Caco-2 (cell line): ENCODE measurements at regions not wholly inside any gene's neighbourhood (a gene's known extent, or its start where the extent isn't known, plus 50 kb on each side); places are given as distances from the start of the nearest gene placed in this dataset.

Experiments
- BruUV-seq: library from RNA; stranded (reverse); fragments of 400-500 nt; replicated peaks from 2 replicates; lab custom pipeline; 2021; lab: Mats Ljungman, UMichigan
- CTCF ChIA-PET: fragments of 300-600 bp; sonication (Branson Sonifier 250); formaldehyde crosslinking; loops from one replicate; lab custom pipeline; 2022; ENCODE audit warnings: antibody characterized with exemption; lab: Charles Lee
- POLR2A ChIA-PET: fragments of 300-600 bp; sonication (Branson Sonifier 250); formaldehyde crosslinking; loops from one replicate; lab custom pipeline; 2022; ENCODE audit warnings: antibody characterized with exemption; lab: Charles Lee
- DNase-seq, 2 experiments: peaks; one replicate each; pipeline versions ENCODE4 v3.0.0 to v3.0.0-alpha.2; 2020 to 2022
- H3K27me3 ChIP-seq: replicated peaks from 2 replicates; pipeline ENCODE4 v1.6.0; 2011; ENCODE audit warnings: low read length; ENCODE audit not compliant: control insufficient read depth, insufficient read depth
- H3K36me3 ChIP-seq: 2 replicates; pipeline ENCODE4 v1.5.1; 2011; ENCODE audit warnings: low read length; ENCODE audit not compliant: control insufficient read depth, insufficient read depth
- H3K4me1 ChIP-seq: fragments of 250-450 bp; sonication (Bioruptor Pico); 2 replicates; pipeline ENCODE4 v1.5.1; 2020; ENCODE audit warnings: mild to moderate bottlenecking
- H3K4me3 ChIP-seq: 2 replicates; pipeline ENCODE4 v1.5.1; 2011; ENCODE audit warnings: low read depth, mild to moderate bottlenecking, control low read depth, low read length
- H3K9me3 ChIP-seq: fragments of 250-450 bp; sonication (Bioruptor Pico); 2 replicates; pipeline ENCODE4 v1.5.1; 2020; ENCODE audit warnings: mild to moderate bottlenecking, moderate library complexity
- H3K27ac Mint-ChIP-seq: one replicate; pipeline ENCODE4 v1.8.0; 2022; ENCODE audit warnings: mixed read lengths; ENCODE audit not compliant: unreplicated experiment
- H3K27me3 Mint-ChIP-seq: one replicate; pipeline ENCODE4 v1.8.0; 2022; ENCODE audit warnings: mixed read lengths; ENCODE audit not compliant: insufficient read depth, unreplicated experiment
- H3K36me3 Mint-ChIP-seq: one replicate; pipeline ENCODE4 v1.8.0; 2022; ENCODE audit warnings: mild to moderate bottlenecking, mixed read lengths; ENCODE audit not compliant: insufficient read depth, unreplicated experiment
- H3K4me1 Mint-ChIP-seq: one replicate; pipeline ENCODE4 v1.8.0; 2022; ENCODE audit warnings: low read depth, mixed read lengths; ENCODE audit not compliant: unreplicated experiment
- H3K4me3 Mint-ChIP-seq: one replicate; pipeline ENCODE4 v1.8.0; 2022; ENCODE audit warnings: mild to moderate bottlenecking, moderate library complexity, mixed read lengths; ENCODE audit not compliant: unreplicated experiment
- H3K9me3 Mint-ChIP-seq: one replicate; pipeline ENCODE4 v1.8.0; 2022; ENCODE audit warnings: mixed read lengths; ENCODE audit not compliant: unreplicated experiment
- CTCF ChIP-seq, 2 experiments: fragments of 200-600 bp in 1 of 2; IDR thresholded peaks; 1 replicate in 1 of 2; 2 replicates in 1 of 2; pipeline versions ENCODE4 v1.5.1 to v1.8.0; 2011 to 2022; ENCODE audit warnings: antibody characterized with exemption in 1 of 2, control low read depth in 1 of 2, inconsistent platforms in 1 of 2, low read depth in 1 of 2, low read length in 1 of 2, mild to moderate bottlenecking in 1 of 2, moderate library complexity in 1 of 2; ENCODE audit not compliant: insufficient read depth in 1 of 2, severe bottlenecking in 1 of 2, unreplicated experiment in 1 of 2
- intact Hi-C: fragments of 100-400 bp; cut with micrococcal nuclease; formaldehyde crosslinking; loops from one replicate; pipeline ENCODE4 v1.10.0; 2022; ENCODE audit not compliant: unreplicated experiment

- Histone ChIP-seq H3K36me3 (no peaks in the 10 kb centered on the region), H3K27me3 (no peaks in the 10 kb centered on the region), H3K9me3 (no peaks in the 10 kb centered on the region), H3K4me1 (no peaks in the 10 kb centered on the region), H3K4me3 (no peak overlapping the region)
- H3K27me3 Mint-ChIP-seq: peaks cover 5% of the 10 kb centered on the region
- ChIA-PET CTCF (no interaction called here), POLR2A (no interaction called here)
- no peak overlapping the region for H3K27ac Mint-ChIP-seq
- TF ChIP-seq CTCF (IDR thresholded peaks at IDR 0.05; ENCODE audit: insufficient read depth in 1 of 2, low read depth in 1 of 2, low read length in 1 of 2, severe bottlenecking in 1 of 2, unreplicated experiment in 1 of 2): no peak
- no peaks in the 10 kb centered on the region for H3K4me1 Mint-ChIP-seq
- no peak for DNase-seq
- H3K4me3 Mint-ChIP-seq: no peak overlapping the region
- intact Hi-C loops: no loop called here
- no peaks in the 10 kb centered on the region for H3K36me3 Mint-ChIP-seq
- H3K9me3 Mint-ChIP-seq: no peaks in the 10 kb centered on the region
- BruUV-seq: no TSS peak
These were observed 134.8 kb downstream of the TMEM26 start for GRCh38 chr10:61318429-61318828.

- Histone ChIP-seq H3K9me3 (no peaks in the 10 kb centered on the region), H3K36me3 (no peaks in the 10 kb centered on the region), H3K4me3 (no peak overlapping the region), H3K27me3 (no peaks in the 10 kb centered on the region), H3K4me1 (no peaks in the 10 kb centered on the region)
- TF ChIP-seq CTCF (IDR thresholded peaks at IDR 0.05; ENCODE audit: insufficient read depth in 1 of 2, low read depth in 1 of 2, low read length in 1 of 2, severe bottlenecking in 1 of 2, unreplicated experiment in 1 of 2): no peak
- H3K27ac Mint-ChIP-seq: no peak overlapping the region
- no peak overlapping the region for H3K4me3 Mint-ChIP-seq
- DNase-seq: no peak
- POLR2A ChIA-PET: interaction anchor here (0.6 kb wide), 1 partner anchor 122 kb away, joined by 5 read pairs; no protein-coding TSS in a partner anchor
- CTCF ChIA-PET: no interaction called here
- intact Hi-C loops: no loop called here
- H3K9me3 Mint-ChIP-seq: no peaks in the 10 kb centered on the region
- peaks cover 3% of the 10 kb centered on the region for H3K27me3 Mint-ChIP-seq
- H3K4me1 Mint-ChIP-seq: no peaks in the 10 kb centered on the region
- no peaks in the 10 kb centered on the region for H3K36me3 Mint-ChIP-seq
- BruUV-seq: no TSS peak
These were observed 135.5 kb downstream of the TMEM26 start for GRCh38 chr10:61317706-61318105.

- DNase-seq: no peak
- Mint-ChIP-seq H3K4me3 (no peak overlapping the region), H3K27ac (no peak overlapping the region), H3K9me3 (no peaks in the 10 kb centered on the region), H3K4me1 (no peaks in the 10 kb centered on the region), H3K27me3 (peaks cover 4% of the 10 kb centered on the region), H3K36me3 (no peaks in the 10 kb centered on the region)
- BruUV-seq: no TSS peak
- H3K27me3 ChIP-seq: no peaks in the 10 kb centered on the region
- no peak for TF ChIP-seq CTCF (IDR thresholded peaks at IDR 0.05; ENCODE audit: insufficient read depth in 1 of 2, low read depth in 1 of 2, low read length in 1 of 2, severe bottlenecking in 1 of 2, unreplicated experiment in 1 of 2)
- no peaks in the 10 kb centered on the region for H3K36me3 ChIP-seq
- no peaks in the 10 kb centered on the region for H3K4me1 ChIP-seq
- H3K4me3 ChIP-seq: no peak overlapping the region
- intact Hi-C loops: no loop called here
- no peaks in the 10 kb centered on the region for H3K9me3 ChIP-seq
- ChIA-PET CTCF (no interaction called here), POLR2A (no interaction called here)
These were observed 136.4 kb downstream of the TMEM26 start for GRCh38 chr10:61316676-61317265.
